ENCODE measurements at regions not wholly inside any gene's neighbourhood (a gene's known extent, or its start where the extent isn't known, plus 50 kb on each side); places are given as distances from the start of the nearest gene placed in this dataset.

DNA sequence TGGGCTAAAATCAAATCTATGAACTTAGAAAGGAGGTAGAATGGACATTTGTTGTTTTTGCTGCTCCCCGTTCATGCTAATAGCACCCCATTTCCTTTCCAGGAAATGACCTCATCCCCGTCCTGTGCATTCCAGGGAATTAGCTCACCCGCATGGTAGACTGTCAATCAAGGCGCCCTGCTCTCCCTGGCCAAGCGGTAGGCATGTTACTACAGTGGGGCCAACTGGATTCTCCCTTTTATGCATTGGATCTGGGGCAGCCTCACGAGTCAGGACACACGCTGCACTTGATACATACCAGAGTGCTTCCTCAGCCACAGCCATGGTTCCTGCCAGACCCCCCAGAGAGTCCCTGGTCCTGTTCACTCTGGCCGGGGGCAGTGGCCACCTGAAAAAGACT is 111.0 kb upstream of the PTCH1 start:
- Histone ChIP-seq H3K9ac (ENCODE audit: insufficient read depth, low read length, poor library complexity, severe bottlenecking) (no peak overlapping the region), H3K27ac (ENCODE audit: low read depth in 1 of 2, low read length in 2 of 2) (no peak overlapping the region), H3K4me2 (replicated peaks; ENCODE audit: extremely low read depth, low read length, poor library complexity, severe bottlenecking) (no peak overlapping the region), H3K9me3 (replicated peaks in 1 of 2; ENCODE audit: control insufficient read depth in 1 of 2, insufficient read depth in 1 of 2, low read length in 2 of 2) (peaks cover 9 to 38% of the 10 kb centered on the region in 2 donors), H4K20me1 (ENCODE audit: insufficient read depth, low read length) (no peaks in the 10 kb centered on the region), H3K4me3 (replicated peaks in 1 of 3; ENCODE audit: low read depth in 2 of 3, low read length in 3 of 3) (no peak overlapping the region), H3K4me1 (ENCODE audit: control insufficient read depth in 1 of 2, insufficient read depth in 2 of 2, low read length in 2 of 2) (no peaks in the 10 kb centered on the region), H2AFZ (ENCODE audit: insufficient read depth, low read depth, low read length, poor library complexity, severe bottlenecking) (no peak overlapping the region), H3K27me3 (ENCODE audit: control insufficient read depth in 2 of 2, insufficient read depth in 2 of 2, low read length in 2 of 2) (no peaks in the 10 kb centered on the region), H3K36me3 (replicated peaks in 1 of 2; ENCODE audit: control insufficient read depth in 1 of 2, insufficient read depth in 2 of 2, low read length in 2 of 2) (no peaks in the 10 kb centered on the region), H3K79me2 (ENCODE audit: insufficient read depth, low read length) (no peaks in the 10 kb centered on the region)
- TF ChIP-seq, protein P1, sequence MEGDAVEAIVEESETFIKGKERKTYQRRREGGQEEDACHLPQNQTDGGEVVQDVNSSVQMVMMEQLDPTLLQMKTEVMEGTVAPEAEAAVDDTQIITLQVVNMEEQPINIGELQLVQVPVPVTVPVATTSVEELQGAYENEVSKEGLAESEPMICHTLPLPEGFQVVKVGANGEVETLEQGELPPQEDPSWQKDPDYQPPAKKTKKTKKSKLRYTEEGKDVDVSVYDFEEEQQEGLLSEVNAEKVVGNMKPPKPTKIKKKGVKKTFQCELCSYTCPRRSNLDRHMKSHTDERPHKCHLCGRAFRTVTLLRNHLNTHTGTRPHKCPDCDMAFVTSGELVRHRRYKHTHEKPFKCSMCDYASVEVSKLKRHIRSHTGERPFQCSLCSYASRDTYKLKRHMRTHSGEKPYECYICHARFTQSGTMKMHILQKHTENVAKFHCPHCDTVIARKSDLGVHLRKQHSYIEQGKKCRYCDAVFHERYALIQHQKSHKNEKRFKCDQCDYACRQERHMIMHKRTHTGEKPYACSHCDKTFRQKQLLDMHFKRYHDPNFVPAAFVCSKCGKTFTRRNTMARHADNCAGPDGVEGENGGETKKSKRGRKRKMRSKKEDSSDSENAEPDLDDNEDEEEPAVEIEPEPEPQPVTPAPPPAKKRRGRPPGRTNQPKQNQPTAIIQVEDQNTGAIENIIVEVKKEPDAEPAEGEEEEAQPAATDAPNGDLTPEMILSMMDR (IDR thresholded peaks at IDR 0.05) = no peak
- H3K27ac Mint-ChIP-seq = peak overlapping the region in 1 of 7 donors; percentile 2
- no peak overlapping the region for H3K4me3 Mint-ChIP-seq
- H3K36me3 Mint-ChIP-seq = no peaks in the 10 kb centered on the region
- DNase-seq = no peak
- H3K4me1 Mint-ChIP-seq = peaks cover 6% of the 10 kb centered on the region
- 78% methylated on average over 6 of the region's 8 CpGs for WGBS (ENCODE audit: insufficient coverage)
- peaks cover 10 to 31% (median 23%) of the 10 kb centered on the region in 7 donors for H3K9me3 Mint-ChIP-seq
- H3K27me3 Mint-ChIP-seq (ENCODE audit: low read depth in 3 of 3) = peaks cover 8 to 18% (median 16%) of the 10 kb centered on the region in 3 donors
- intact Hi-C loops (cut with micrococcal nuclease) = no loop called here

DNA sequence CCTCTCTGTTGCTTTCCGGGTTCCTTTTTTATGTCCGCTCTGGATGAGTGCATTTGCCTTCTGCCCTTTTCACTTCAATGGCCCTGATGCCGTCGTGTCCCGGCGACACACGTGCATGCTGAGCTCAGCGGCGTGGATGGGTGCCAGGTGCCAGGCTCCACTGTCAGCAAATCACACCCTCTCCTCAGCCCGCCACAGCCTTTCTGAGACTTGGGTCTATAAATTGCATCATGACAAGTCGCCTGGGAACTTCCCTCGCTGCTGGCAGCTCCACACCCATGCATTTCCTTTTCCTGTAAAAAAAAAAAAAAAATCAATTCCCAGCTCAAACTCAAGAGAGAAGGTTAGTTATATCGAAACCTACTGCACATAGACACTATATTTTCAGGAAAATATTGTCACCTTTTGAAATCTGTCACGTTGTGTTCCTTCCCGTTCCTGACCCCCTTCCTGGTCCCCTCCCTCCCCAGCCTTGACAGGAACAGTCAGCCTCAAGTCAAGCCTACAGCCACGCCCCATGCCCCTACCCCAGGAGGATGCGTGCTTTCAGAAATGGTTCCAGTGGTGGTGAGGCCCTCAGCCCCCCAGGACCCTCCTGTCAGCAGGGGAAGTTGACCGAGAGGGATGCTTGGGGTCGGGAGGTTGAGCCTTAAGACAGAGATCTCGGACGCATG is 110.3 kb upstream of the PTCH1 start:
- no peak overlapping the region for H3K4me3 ChIP-seq (replicated peaks in 1 of 3; ENCODE audit: low read depth in 2 of 3, low read length in 3 of 3)
- H3K27me3 Mint-ChIP-seq (ENCODE audit: low read depth in 3 of 3) = peaks cover 5 to 18% (median 16%) of the 10 kb centered on the region in 3 donors
- H3K27ac ChIP-seq (ENCODE audit: low read depth in 1 of 2, low read length in 2 of 2) = no peak overlapping the region
- peaks cover 9 to 36% of the 10 kb centered on the region in 2 donors for H3K9me3 ChIP-seq (replicated peaks in 1 of 2; ENCODE audit: control insufficient read depth in 1 of 2, insufficient read depth in 1 of 2, low read length in 2 of 2)
- no peaks in the 10 kb centered on the region for H3K36me3 ChIP-seq (replicated peaks in 1 of 2; ENCODE audit: control insufficient read depth in 1 of 2, insufficient read depth in 2 of 2, low read length in 2 of 2)
- H3K9ac ChIP-seq (ENCODE audit: insufficient read depth, low read length, poor library complexity, severe bottlenecking) = no peak overlapping the region
- no peak overlapping the region for H3K27ac Mint-ChIP-seq
- no peak for DNase-seq
- H3K4me1 ChIP-seq (ENCODE audit: control insufficient read depth in 1 of 2, insufficient read depth in 2 of 2, low read length in 2 of 2) = no peaks in the 10 kb centered on the region
- TF ChIP-seq, protein P1 (IDR thresholded peaks at IDR 0.05) = no peak
- H3K27me3 ChIP-seq (ENCODE audit: control insufficient read depth in 2 of 2, insufficient read depth in 2 of 2, low read length in 2 of 2) = no peaks in the 10 kb centered on the region
- 15% methylated on average over 10 of the region's 21 CpGs for WGBS (ENCODE audit: insufficient coverage)
- H3K9me3 Mint-ChIP-seq = peaks cover 10 to 31% (median 24%) of the 10 kb centered on the region in 7 donors
- no peak overlapping the region for H3K4me3 Mint-ChIP-seq
- H2AFZ ChIP-seq (ENCODE audit: insufficient read depth, low read depth, low read length, poor library complexity, severe bottlenecking) = no peak overlapping the region
- H3K79me2 ChIP-seq (ENCODE audit: insufficient read depth, low read length) = no peaks in the 10 kb centered on the region
- H4K20me1 ChIP-seq (ENCODE audit: insufficient read depth, low read length) = no peaks in the 10 kb centered on the region
- H3K4me2 ChIP-seq (replicated peaks; ENCODE audit: extremely low read depth, low read length, poor library complexity, severe bottlenecking) = no peak overlapping the region
- H3K36me3 Mint-ChIP-seq = no peaks in the 10 kb centered on the region
- peaks cover 6% of the 10 kb centered on the region for H3K4me1 Mint-ChIP-seq
- intact Hi-C loops (cut with micrococcal nuclease) = no loop called here
